ENCODE measurements at regions not wholly inside any gene's neighbourhood (a gene's known extent, or its start where the extent isn't known, plus 50 kb on each side); places are given as distances from the start of the nearest gene placed in this dataset.
"Not testable (repeated sequence)": the region's sequence is repeated elsewhere in the genome, so short reads cannot be mapped to it uniquely, and the experiment has no call there.

DNA sequence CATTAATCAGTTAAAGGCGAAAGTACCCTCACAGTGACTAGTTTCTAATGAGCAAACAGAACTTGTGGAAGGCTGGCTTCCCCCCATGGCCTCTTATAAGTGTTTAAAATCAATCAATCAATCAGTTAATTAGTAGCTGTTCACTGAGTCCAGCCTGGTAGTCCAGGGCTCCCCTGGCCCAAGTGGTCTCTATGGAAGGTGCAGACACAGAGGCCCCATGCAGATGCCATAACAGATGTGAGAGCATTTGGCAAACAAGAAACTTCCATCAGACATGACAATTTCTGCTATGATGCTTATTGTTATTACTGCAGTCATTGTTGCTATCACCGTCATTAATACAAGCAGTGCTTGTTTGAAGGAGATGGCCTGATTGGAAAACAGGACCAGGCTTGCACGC, 179.0 kb upstream of the TSHZ3 start:
- no peak for DNase-seq (ENCODE audit: low spot score)

- DNase-seq (ENCODE audit: low spot score) = no peak
These were observed 179.9 kb upstream of the TSHZ3 start for GRCh38 chr19:31529121-31529520.

GRCh38 chr19:31530781-31531180, 181.5 kb upstream of the TSHZ3 start:
- no peak for DNase-seq (ENCODE audit: low spot score)

GRCh38 chr19:31531326-31531725, 182.1 kb upstream of the TSHZ3 start:
- DNase-seq (ENCODE audit: low spot score) = no peak

GRCh38 chr19:31532034-31532433, 182.8 kb upstream of the TSHZ3 start:
- DNase-seq (ENCODE audit: low spot score) = no peak

- DNase-seq (ENCODE audit: low spot score) = no peak
These were observed 183.9 kb upstream of the TSHZ3 start for GRCh38 chr19:31533114-31533513.

DNA sequence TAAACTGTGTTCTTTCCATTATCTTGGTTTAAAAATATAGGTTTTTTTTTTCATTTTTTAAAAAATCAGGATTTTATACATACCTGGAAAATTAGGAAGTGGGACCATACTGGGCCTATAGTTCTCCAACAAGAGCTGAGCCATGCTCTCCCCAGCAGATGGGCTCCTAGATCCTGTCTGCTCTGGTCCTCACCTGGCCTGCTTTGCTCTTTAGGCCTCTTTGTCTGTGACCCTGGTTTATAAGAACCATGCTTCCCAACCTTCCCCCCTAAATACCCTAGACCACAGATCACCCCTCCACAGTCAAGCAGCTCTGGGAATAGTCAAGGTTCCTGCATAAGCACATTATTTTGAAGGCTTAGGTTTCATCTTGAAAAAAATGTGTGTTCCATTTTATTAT, 185.0 kb upstream of the TSHZ3 start:
- DNase-seq (ENCODE audit: low spot score) = no peak

- DNase-seq (ENCODE audit: low spot score) = no peak
These were observed 185.8 kb upstream of the TSHZ3 start for GRCh38 chr19:31534786-31535657.

- DNase-seq (ENCODE audit: low spot score) = no peak
These were observed 186.6 kb upstream of the TSHZ3 start for GRCh38 chr19:31535691-31536460.

DNA sequence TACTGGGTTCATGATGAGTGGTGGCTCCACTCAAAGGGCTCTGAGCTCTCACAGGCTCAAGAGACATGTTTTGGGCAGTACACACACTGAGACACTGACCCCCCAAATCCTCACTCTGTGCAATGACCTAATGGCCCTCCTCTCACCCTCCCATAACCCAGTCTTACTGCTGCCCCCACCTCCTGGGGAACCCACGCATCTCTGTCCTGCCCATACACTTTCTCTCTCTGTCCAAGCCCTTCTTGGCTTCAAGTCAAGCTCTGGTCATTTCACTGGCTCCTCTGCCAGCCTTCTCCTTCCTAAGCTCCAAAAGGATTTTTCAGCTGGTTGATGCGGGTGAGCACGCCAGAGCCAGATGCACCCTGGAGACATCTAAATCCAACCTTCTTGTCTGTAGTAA, 187.9 kb upstream of the TSHZ3 start:
- DNase-seq (ENCODE audit: low spot score) = no peak

DNA sequence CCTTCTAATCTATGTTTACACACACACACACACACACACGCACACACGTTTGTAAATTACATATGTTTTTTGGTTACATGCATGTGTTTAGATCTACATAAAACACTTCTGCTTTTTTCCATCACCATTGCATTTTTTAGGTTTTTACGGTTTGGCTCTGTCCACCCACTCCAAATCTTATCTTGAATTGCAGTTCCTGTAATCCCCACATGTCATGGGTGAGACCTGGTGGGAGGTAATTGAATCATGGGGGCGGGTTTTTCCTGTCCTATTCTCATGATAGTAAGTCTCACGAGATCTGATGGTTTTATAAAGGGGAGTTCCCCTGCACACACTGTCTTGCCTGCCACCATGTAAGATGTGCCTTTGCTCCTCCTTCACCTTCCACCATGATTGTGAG, 188.7 kb upstream of the TSHZ3 start:
- not testable (repeated sequence) for DNase-seq (ENCODE audit: low spot score)

GRCh38 chr19:31538879-31539278, 189.6 kb upstream of the TSHZ3 start:
- no peak for DNase-seq (ENCODE audit: low spot score)

GRCh38 chr19:31539386-31539785, 190.2 kb upstream of the TSHZ3 start:
- DNase-seq (ENCODE audit: low spot score) = no peak

- no peak for DNase-seq (ENCODE audit: low spot score)
These were observed 192.2 kb upstream of the TSHZ3 start for GRCh38 chr19:31541396-31541795.

DNA sequence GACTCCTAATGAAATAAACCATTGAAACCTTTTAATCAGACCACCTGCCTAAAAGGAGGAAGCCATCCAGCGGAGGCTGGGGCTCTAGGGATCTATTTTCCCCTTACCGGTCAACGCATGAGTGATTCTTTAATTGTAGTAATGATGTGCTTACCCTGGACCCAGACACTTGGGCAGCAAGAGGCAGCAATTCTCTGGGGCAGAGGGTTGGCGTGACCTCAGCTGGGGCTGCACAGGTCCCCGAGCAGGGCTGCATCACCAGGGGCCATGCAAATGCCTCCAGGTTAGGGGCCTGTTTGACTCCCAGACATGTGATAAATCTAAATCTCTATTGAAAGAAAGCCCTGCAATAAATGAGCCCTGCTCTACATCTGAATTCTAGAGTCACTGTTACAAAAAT, 194.2 kb upstream of the TSHZ3 start:
- DNase-seq (ENCODE audit: low spot score) = no peak

DNA sequence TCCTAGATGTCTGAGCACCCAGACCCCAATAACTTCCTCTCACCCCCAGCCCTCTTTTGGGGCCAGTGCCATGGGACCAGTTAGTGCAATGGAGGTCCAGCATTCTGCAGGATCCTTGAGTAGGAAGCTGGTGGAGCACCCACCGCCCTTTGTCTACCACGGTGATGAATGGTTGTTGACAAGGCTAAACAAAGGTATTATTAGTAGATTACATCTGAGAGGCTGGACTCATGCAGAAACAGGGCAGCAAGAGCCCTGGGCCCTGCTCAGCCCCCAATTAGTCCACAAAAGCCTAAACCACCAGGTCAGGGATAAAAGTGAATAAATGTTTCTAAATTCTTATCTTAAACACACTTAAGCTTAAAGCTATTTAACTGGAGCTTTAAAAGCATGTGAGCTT, 196.5 kb upstream of the TSHZ3 start:
- no peak for DNase-seq (ENCODE audit: low spot score)

DNA sequence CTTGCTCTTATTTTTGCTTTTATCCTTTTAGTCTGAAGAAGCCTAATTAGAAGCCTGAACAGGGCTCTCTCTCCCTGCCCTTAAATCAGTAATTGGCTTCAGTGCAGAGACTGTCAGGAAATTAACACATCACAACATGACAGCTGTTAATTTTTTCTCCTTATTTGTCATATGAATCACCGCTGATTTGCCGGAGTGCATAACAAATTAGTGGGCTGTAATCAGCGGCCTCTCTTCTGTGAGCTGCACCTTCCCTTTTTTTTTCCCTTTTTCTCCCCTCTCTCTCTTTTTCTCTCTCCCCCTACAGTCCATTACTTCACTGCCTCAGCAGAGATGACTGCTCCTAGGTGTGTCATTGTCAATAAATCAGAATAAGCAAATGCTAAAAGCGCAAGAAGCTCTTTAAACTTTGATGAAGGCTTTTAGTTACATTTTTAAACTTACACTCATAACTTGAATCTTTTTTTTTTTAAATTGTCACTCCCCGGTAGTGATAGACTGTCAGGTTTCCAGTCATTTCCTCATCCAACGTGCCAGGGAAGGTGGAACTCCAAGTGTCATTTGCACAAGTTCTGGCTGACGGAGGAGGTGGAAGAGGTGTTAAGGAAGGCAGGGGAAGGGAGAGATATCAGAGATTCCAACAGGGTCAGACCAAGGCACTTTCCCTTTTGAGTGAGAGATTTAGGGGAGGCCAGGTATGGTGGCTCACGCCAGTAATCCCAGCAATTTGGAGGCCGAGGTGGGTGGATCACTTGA, 197.1 kb upstream of the TSHZ3 start:
- no peak for DNase-seq (ENCODE audit: low spot score)

- peak; percentile 13 for DNase-seq (ENCODE audit: low spot score)
These were observed 199.7 kb upstream of the TSHZ3 start for GRCh38 chr19:31548941-31549340.

DNA sequence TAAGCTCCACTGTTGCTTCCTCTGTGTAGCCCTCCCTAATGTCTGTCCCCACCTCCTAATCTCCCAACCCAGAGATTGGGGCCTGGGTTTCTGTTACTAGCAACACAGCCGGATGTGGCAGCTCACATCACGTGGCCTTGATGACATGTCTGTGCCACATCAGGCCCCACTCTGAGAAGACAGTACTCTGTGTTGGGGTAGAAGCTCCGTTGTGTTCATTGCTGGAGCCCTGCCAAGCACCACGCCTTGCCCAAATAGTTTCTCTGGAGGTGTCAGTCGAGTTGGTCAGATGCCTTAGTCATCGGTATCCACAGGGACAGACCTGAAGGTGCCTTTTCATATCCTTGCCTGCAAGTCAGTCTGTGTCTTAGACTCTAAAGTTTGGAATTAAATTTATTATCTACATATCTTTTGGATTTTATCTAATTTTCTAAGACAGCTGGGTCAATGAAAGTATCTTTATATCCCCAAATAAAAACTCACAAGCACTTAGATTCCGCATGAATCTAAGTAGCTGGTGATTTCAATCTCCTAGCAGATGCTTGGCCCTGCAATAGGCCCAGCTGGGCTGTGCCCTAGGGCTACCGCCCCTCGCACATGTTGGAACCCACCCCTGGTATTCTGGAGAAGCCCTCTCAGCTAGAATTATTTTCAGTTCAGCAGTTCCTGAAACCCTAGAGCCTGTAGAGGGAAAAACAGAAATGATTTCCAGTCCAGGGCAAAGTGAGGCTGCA, 204.0 kb upstream of the TSHZ3 start:
- peak; percentile 63 for DNase-seq (ENCODE audit: low spot score)

DNA sequence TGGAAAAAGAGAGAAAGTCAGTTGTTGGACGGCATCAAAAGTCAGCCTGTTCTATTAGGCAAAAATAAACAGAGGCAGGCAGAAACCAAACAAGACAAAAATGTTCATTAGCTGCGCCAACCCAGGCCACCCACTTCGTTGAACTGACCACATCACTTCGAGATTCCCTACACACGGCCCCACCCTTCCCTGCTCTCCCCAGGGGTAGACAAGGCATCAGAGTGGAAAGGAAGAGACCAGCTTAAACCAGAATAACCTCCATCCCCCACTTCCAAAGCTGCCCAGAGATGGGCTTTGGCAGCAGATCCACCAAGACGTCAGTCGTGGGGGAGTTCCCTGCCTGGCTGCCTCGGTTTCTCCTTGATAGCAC, 204.6 kb upstream of the TSHZ3 start:
- no peak for DNase-seq (ENCODE audit: low spot score)

- DNase-seq (ENCODE audit: low spot score) = no peak
These were observed 205.1 kb upstream of the TSHZ3 start for GRCh38 chr19:31554360-31554759.
